IPS-NIHi11 (cell line): ENCODE measurements at regions not wholly inside any gene's neighbourhood (a gene's known extent, or its start where the extent isn't known, plus 50 kb on each side); places are given as distances from the start of the nearest gene placed in this dataset.
"Not testable (repeated sequence)": the region's sequence is repeated elsewhere in the genome, so short reads cannot be mapped to it uniquely, and the experiment has no call there.

ENCODE experiments used
- DNase-seq: peaks from one replicate; pipeline ENCODE4 v3.0.0; 2012; ENCODE audit warnings: mixed read lengths, low spot score

DNA sequence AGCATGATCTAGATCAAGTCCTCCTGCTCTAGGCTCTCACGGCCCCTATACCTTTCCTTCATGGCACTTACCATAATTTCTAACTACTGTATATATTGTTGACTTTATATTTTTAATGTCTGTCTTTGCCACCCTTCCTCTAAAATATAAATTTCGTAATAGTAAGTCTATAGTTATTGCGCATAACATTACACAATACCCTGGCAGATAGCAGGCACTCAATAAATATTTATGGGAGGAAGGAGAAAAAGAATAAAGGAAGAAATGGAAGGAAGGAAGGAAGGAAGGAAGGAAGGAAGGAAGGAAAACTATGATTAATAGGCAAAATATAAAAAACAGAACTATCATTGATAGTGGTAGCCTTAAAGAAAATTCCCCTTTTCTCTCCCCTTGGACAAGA lies 190.3 kb upstream of the LMCD1 start:
- DNase-seq = no peak

DNA sequence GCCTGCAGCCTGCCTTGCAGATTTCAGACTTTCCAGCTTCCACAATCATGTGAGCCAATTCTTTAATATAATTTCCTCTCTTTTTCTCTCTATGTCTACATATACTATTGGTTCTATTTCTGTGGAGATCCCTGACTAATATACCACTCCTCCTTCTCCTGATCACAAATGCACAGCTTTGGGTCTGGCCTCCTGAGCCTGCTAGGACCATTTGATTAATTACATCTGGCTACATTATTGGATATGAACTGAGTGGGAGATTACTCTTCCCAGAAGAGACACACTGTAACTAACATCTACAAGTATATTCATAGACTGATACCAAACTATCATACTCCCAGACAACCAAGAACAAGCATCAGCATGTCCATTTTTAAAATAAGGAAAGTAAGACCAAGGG lies 188.9 kb upstream of the LMCD1 start:
- no peak for DNase-seq

DNA sequence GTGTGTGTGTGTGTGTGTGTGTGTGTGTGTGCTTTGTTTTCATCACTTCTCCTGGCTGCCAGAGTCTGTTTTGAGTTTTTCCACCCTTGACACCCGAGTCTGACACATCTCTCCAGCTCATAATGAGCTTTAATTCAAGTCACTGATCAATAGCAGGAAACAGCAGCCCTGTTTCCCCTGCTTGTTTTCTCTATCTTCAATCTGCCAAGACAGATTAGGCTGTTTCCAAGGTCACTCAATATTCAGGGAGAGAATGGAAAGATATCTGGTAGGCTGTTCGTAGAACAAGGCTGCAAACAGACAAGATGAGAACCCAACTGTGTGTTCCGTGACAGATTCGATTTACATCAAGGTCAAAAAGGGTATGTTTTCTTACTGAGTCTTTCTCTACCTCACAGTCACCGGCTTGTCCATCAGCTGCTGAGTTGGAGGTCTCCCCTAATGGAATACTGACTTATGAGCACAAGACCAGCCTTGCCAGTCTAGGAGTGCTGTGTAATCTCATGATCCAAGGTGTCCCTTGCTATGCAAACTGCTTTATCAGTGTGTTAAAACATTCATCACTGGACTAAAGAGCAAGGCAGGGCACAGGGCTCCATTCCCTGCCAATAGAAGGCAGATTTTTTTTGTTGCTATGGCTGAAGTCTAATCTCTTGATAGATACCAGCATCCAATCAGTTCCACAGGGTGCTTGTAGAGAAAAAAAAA lies 187.9 kb upstream of the LMCD1 start:
- DNase-seq = no peak

DNA sequence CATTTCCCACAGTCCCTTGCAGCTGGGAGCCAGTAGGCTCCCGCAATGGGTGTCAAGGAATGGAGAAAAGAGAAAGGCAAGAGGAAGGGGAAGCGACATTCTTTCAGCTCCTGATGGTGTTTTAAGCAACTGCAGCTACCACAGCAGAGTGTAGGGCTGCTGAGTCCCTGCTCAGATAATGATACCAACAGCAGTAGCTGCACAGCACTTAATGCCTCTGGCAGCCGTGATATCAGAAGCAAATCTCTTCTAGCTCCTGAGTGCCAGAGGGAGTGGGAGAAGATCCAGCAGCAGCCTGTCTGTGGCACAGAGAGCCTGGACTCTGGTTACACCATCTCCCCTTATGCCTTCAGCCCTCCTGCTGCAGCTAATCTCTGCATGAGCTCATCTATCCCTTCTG lies 186.1 kb upstream of the LMCD1 start:
- DNase-seq = not testable (repeated sequence)

DNA sequence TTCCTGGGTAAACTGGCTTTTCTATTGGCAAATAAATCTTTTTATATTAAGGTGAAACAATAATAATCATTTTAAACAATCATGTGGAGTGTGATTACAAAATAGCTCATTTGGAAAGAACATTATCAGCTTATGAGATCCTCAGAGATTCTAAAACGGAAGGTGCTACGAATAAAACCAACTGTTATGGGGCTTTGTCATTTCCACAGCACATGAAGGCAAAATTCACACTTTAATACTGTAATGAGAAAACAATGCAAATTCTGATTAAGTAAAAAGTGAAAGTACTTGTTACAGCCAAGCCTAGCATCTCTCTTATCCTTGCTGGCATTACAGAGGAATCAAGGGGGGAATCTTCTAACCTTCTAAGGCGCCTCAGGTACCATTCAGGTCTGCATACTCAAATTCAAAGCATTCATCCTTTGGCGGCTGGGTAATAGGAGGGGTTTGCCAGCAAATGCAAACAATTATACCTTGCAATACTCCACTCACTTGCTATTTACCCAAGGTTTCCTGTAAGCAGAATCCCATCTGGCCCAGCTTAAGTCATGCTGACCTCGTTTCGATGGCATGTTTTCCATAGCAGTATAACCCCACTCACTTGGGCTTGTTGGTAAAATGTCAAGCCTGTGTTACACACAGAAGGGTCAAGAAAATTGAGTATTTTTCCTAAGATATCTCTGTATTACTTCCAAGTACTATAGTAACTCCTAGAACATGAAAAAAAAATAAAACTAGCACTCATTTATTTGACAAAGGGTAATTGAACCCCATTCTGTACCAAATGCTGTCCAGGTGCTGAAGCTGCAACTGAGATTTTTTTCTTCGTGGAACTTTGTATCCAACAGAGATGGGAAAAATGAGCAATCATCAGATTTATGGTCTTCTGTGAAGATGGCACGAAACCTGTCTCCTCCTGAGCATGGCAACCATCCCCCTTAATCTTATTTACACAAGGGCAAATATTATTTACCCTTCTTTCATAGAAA lies 183.7 kb upstream of the LMCD1 start:
- no peak for DNase-seq

DNA sequence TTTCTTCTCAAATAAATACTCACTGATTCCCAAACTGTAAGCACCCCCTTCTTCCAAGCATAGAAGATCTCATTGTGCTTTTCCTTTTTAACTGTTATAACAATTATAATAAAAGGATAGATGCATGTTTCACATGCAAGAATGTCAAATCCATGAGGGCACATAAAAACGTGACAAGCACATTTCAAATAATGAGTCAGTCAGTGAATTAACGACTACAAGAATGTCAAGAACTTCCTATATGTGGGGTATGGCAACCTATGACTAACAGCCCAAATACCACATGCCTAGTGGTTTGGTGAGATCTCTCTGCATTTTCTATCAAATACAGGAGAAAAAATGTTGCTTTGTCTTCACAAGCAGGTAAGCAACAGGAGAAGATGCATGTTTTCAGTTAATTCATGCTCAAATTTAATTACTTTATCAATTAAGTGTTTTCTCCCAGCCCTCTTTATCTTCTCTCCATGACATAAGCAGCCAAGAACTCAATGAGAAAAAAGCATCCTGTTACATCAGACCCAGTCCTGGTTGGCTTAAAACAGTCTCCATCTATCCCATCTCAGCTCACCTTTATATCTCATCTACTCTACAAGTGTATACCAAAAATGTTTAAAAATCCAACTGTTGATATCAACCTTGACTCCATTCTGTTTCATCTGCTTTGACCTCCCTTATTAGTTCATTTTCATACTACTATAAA lies 181.5 kb upstream of the LMCD1 start:
- no peak for DNase-seq

DNA sequence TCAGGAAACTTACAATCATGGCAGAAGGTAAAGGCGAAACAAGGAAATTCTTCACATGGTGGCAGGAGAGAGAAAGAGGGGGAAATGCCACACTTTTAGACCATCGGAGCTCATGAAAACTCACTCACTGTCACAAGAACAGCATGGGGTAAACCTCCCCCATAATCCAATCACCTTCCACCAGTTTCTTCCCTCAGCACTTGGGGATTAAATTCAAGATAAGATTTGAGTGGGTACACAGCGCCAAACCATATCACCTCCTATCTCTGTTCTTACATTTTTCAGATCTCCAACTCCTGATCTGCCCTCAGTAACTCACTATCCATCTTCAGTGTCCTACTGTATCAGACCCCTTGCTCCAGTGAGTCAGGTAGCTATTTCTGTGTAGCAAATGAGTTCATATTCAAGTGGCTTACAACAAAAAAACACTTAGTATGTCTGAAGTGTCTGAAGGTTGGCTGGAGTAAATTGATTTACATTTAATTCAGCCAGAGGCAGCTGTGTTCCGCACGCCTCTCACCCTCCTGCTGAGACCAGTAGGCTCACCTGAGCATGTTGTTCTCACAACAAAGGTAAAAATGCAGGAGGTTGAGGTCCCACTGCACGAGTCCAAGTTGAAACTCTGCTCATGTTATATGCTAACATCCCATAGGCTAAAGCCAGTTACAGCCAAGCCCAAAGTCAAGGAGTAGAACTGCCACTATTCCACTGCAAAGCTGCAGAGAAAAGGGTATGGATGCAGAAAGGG lies 180.7 kb upstream of the LMCD1 start:
- peak; percentile 15 for DNase-seq

DNA sequence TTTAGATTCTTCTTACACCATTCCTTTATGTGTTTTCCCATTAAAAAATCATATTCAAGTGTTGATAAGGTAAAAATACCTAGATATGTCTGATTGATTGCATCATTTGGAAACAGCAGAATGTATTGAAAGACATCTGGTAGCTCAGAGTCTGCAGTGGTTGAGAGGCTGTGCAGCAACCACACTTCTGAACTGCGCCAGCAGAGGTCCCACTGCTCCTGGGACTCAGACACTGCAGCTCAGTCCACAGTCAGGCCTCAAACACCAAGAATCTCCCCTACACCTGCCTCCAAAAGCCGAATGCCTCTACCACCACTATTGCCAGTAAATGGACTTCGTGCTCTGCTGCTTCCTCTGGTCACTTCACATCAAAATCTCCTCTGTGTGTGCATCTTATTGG lies 176.9 kb upstream of the LMCD1 start:
- peak; percentile 58 for DNase-seq

DNA sequence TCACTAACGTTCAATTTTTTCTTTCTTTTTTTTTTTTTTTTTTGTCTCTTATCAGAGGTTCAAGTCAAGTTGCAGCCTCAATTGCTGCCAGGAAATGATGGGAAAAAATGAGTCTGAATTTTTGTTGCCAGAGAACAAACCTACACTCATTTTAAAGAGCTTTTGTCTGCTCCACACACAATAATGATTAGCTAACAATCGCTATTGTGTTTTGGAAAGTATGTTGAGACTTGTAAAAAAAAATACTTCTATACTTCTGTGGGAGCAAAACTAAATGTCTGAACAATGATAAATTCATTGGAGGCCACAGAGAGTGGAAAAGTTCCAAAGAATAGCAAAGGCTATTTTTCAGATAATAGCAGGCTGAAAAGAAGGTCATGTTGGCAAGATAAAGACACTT lies 176.3 kb upstream of the LMCD1 start:
- DNase-seq = no peak

DNA sequence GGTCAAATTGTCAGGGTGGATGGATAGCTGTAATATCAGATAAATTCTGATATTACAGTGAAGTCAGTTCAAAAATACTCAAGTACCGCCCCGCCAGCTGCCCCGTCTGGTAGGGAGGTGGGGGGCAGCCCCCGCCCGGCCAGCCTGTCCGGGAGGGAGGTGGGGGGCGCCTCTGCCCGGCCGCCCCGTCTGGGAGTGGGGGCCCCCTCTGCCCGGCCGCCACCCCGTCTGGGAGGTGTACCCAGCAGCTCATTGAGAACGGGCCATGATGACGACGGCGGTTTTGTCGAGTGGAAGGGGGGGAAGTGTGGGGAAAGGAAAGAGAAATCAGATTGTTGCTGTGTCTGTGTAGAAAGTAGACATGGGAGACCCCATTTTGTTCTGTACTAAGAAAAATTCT lies 175.8 kb upstream of the LMCD1 start:
- not testable (repeated sequence) for DNase-seq

DNA sequence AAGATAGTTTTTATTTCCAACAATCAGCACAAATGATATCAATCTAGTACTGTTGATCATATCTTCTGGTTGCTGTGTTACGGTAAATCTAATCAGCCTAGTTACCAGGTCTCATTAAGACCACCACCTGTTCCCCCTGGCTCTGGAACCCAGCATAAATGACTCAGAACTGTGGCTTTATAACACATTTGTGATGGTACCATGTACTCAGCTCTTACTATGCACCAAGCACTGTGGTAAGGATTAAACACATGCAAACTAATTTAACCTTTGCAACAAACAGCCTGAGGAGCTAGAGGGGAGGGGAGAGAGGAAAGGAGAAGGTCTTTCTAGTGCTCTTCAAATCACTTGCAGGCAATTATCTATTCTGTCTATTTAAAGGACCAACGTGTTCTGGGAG lies 173.9 kb upstream of the LMCD1 start:
- no peak for DNase-seq

DNA sequence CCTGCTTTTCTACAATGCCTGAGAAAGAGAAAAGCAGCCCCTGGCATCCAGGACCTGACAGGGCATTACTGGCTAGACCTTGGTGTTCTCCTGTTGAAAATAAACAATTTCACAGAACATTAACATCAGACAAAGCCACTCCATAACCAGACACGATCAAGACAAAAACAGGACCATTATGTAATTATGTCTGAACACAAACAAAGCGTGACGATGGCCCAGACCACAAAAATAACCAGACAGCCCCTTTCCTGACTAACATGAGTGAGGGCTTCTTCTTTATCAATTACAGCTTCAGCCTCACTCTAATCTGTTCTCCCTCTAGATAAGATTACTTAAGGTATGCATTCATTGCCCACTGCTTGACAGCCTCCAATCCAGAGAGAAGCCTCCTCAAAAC lies 172.7 kb upstream of the LMCD1 start:
- DNase-seq = no peak

DNA sequence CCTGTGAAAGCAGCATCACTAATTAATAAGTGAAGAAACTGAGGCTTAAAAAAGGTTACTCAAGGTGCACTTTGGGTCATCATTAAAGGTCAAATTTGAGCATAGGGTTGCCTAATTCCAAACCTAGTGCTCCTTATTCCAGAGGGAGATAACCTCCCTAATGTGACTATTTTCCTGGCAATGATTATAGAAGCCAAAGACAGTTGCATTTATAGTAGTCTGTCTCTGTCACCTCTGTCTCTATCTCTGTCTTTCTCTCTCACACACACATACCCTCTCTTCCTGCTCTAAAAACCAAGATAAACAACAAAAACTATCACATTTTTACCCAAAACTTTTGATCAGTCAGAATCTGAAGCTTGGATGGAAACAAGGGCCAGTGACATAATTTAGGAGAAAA lies 172.0 kb upstream of the LMCD1 start:
- no peak for DNase-seq

DNA sequence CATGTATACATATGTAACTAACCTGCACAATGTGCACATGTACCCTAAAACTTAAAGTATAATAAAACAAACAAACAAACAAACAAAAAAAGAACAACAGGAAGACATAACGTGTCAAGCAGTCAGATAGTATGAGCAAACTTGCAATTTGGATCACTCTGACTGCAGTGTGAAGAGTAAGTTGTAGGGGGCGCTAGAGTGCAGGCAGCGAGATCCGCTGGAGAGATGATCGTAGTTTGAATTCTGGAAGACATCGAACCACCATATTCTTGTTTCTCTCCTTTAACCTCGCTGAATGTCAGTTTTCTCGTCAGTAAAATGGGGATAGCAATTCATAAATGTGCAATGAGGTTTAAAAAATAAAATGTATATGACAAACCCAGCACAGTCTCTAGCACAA lies 165.2 kb upstream of the LMCD1 start:
- DNase-seq = peak; percentile 48

DNA sequence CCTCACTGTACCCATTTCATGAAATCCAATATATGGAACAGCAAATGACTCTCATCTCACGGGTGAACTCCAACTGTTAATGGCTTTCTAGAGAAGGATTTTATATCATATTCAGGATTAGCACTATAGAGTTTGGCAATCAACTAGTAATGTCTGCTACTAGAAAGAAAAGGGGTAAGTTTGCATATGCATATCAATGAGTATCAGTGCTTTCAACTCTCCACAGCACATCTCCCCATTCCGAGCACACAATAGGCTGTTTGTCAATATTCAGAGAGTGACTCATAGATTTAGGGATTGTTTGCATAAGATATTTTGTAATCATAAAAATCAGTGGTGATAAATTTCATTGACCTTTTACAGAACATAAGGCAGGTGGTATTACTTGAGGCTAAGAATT lies 163.2 kb upstream of the LMCD1 start:
- DNase-seq = no peak

DNA sequence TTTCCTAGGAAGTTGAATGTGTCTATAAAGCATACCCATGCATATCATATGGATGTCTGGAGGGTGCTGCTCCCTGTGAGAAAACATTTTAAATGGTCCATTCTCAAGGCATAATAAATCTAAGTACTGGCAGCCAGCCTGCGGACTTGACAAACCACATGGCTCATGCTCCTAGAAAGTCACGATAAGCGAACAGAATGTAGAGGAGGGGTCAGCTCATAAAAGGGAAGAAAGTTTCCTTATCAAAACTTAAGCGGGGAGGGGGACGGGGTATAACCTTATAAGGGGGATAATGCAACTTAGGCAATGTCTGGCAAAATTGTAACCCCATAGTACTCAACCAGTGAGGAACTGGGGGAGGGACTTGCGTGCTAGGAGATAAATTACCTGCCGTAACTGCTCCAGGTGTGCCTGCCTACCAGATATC lies 159.8 kb upstream of the LMCD1 start:
- DNase-seq = no peak

DNA sequence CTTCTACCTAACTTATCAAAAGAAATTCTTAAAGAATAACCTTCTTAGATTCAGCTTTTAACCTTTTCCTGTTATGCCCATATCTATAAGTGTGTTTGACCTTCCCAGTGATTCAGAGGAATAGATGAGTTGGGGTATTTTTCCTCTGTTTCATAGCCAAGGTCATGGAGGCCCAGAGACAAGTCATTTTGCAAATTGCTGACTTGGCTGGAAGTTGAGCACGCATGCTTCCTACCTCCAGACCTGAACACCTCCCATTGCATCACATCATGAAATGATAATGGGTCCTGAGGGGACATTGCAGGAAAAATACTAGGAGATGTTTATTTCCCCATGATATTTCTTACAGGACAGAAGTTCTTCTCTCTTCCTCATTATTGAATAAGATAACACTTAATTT lies 158.6 kb upstream of the LMCD1 start:
- no peak for DNase-seq

DNA sequence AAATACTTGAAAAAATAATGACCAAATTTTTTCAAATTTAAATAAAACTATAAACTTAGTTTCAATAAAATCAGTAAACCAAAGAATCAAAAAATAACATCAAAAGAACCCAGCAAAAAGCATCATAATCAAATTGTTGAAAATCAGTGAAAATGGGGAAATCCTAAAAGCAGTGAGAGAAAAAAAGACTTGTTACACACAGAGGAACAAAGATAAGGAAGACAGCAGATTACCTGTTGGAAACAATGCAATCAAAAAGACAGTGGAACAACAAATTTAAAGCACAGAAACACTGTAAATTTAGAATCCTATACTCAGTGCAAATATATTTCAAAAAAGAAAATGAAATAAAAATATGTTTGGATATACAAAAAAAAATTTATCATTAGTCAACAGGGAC lies 156.2 kb upstream of the LMCD1 start:
- no peak for DNase-seq

DNA sequence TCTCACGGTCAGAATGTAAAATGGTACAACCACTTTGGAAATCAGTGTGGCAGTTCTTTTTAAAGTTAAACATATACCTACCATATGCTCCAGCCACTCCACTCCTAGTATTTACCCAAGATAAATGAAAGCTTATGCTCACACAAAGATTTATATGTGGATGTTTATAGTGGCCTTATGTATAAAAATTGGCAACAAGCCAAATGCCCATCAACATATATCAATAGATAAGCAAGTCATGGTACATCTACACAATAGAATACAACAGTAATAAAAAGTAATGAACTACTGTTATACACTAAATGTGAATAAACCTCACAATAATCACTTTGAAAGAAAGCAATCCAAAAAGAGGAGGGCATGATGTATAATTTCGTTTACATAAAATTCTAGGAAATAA lies 153.5 kb upstream of the LMCD1 start:
- no peak for DNase-seq

DNA sequence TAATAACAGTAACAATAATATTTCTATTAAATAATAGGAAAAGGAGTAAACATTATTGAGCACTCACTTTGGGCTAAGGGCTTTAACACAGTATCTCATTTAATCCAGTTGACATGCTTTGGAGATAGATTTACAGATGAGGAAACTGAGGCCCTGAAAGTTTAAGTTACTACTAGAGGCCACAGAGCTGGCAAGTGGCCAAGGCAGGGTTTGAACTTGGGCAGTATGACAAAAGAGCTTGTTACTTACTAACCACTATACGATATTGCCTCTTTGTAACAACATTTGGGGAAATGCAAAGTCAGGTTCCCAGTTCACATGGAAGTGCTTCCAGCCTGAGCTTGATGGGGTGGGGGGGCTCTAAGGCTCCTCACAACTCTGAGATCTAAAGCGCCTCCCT lies 149.1 kb upstream of the LMCD1 start:
- DNase-seq = no peak

DNA sequence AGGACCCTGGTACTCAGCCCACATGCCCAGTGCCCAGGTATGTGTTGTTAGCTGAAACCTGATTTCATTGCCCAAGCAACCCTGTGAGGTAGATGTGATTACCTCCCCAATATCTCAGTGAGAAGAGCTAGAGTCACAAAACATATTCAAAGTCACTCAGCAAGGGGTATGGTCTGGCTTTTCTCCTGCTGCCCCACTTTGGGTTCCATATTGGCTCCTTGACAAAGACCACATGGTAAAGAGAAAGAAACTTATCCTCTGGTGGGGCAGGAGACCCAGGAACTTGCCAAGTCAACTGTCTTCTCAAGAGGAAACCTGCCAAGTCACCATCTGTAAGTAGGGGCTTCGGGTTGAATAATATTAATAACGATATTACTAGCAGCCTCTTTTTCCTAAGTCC lies 148.3 kb upstream of the LMCD1 start:
- DNase-seq = no peak

DNA sequence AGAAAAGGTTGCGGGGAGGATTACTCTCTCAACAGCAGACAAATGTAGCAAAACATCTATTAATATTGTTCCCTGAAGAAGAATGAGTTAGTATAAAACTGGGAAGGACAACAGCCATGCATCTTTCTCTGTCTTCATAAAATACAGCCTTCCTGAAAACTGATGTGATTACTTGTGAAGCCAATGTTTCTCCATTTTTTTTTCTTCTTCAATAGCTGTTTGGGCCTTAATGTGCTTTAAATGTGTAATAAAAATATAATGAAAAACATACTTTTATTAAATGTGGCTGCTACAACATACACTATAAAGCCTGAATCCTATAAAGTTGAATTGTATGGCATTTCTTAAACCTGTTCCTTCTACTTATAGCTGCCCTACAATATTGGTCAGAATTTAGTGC lies 146.3 kb upstream of the LMCD1 start:
- DNase-seq = no peak
